AG08396 (cell line): ENCODE measurements at regions not wholly inside any gene's neighbourhood (a gene's known extent, or its start where the extent isn't known, plus 50 kb on each side); places are given as distances from the start of the nearest gene placed in this dataset.
A peak's percentile ranks its signal among the peaks of the same experiment; 100 is the strongest.

Experiments used
- DNase-seq: peaks from one replicate; pipeline ENCODE4 v3.0.0; 2012; ENCODE audit warnings: low spot score, mixed read lengths

- DNase-seq: no peak
These were observed 132.7 kb upstream of the JAG1 start for GRCh38 chr20:10806539-10806938.

GRCh38 chr20:10807013-10807412 is 133.2 kb upstream of the JAG1 start:
- no peak for DNase-seq

- DNase-seq: no peak
These were observed 139.0 kb upstream of the JAG1 start for GRCh38 chr20:10812759-10813327.

GRCh38 chr20:10823585-10823984 is 149.8 kb upstream of the JAG1 start:
- no peak for DNase-seq

- no peak for DNase-seq
These were observed 151.1 kb upstream of the JAG1 start for GRCh38 chr20:10824750-10825500.

- no peak for DNase-seq
These were observed 152.3 kb upstream of the JAG1 start for GRCh38 chr20:10826111-10826510.

GRCh38 chr20:10828180-10828579 is 154.4 kb upstream of the JAG1 start:
- no peak for DNase-seq

GRCh38 chr20:10832141-10832540 is 158.3 kb upstream of the JAG1 start:
- DNase-seq: no peak

- DNase-seq: no peak
These were observed 164.1 kb upstream of the JAG1 start for GRCh38 chr20:10837901-10838300.

GRCh38 chr20:10842116-10842515 is 168.3 kb upstream of the JAG1 start:
- no peak for DNase-seq

GRCh38 chr20:10843146-10843711 is 169.4 kb upstream of the JAG1 start:
- DNase-seq: no peak

GRCh38 chr20:10846766-10847165 is 173.0 kb upstream of the JAG1 start:
- no peak for DNase-seq

- peak; percentile 51 for DNase-seq
These were observed 175.1 kb upstream of the JAG1 start for GRCh38 chr20:10848810-10849370.

GRCh38 chr20:10853176-10853575 is 179.4 kb upstream of the JAG1 start:
- DNase-seq: no peak

- DNase-seq: no peak
These were observed 179.9 kb upstream of the JAG1 start for GRCh38 chr20:10853731-10854130.

GRCh38 chr20:10854976-10855375 is 181.2 kb upstream of the JAG1 start:
- no peak for DNase-seq

- no peak for DNase-seq
These were observed 182.0 kb upstream of the JAG1 start for GRCh38 chr20:10855778-10856177.

- no peak for DNase-seq
These were observed 182.6 kb upstream of the JAG1 start for GRCh38 chr20:10856237-10857015.

- DNase-seq: no peak
These were observed 183.7 kb upstream of the JAG1 start for GRCh38 chr20:10857352-10858070.

- DNase-seq: no peak
These were observed 187.3 kb upstream of the JAG1 start for GRCh38 chr20:10861090-10861489.

- no peak for DNase-seq
These were observed 187.8 kb upstream of the JAG1 start for GRCh38 chr20:10861619-10862018.
